NCI-H2171 (cell line): ENCODE measurements at regions not wholly inside any gene's neighbourhood (a gene's known extent, or its start where the extent isn't known, plus 50 kb on each side); places are given as distances from the start of the nearest gene placed in this dataset.

Experiments used
- DNase-seq: peaks from one replicate; lab custom pipeline; 2025; lab: John Stamatoyannopoulos, UW

DNA sequence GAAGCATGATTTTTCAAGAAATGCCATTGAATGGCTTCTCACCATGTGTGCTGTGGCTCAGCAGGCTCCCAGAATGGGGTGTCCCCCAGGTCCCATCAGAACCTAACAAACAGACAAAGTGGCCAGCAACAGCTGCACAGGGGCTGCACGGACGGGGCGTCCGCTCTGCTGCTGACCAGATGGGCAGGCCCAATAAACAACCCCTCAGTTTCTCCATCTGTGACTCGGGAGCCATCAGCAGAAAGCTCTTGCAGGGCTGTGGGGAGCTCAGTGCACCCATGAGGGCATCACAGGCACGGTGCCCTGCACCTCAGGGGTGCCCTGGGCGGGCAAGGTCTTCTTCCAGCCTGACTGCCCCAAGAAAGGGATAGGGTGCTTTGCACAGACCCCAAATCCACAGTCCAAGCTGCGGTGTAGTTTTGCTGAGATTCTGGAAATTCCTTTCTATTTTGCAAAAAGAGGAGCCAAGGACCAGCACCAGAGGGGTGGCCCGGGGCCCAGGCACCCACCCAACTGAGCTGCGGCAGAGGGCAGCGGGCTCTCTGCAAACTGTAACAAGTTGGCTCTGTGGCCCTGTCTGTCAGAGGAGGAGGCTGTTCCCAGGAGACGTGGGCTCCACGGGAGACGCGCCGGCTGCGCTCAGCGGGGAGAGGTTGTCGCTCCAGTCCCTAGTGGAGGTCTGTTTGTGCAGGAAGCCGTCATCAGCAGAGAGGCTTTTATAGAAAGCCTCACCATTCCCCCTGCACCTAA, 138.7 kb upstream of the PPP1R26 start:
- DNase-seq: no peak

DNA sequence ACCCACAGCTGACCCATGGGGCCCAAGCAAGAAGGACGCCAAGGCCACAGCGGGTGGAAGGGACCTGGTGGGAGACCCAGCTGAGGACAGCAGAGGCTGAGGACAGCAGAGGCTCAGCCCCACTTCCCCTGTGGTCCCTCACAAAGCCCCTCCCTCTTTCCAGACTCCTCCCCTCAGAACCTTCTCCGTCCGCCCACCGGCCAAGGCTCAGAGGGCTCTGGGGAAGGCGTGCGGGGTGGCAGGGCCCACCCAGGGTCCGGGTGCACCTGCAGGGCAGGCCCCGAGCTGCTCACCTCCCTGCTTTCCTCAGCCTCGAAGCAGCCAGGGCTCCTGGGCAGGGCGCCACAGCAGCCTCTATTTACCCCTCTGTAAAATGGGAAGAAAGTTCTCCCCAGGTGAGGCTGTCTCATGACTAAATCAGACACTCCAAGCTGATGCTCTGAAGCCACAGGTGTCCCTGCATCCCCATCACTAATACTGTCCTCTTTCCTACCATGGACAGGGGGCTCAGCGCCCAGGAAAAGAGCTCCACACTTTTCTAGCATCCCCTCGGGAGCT, 137.9 kb upstream of the PPP1R26 start:
- no peak for DNase-seq

DNA sequence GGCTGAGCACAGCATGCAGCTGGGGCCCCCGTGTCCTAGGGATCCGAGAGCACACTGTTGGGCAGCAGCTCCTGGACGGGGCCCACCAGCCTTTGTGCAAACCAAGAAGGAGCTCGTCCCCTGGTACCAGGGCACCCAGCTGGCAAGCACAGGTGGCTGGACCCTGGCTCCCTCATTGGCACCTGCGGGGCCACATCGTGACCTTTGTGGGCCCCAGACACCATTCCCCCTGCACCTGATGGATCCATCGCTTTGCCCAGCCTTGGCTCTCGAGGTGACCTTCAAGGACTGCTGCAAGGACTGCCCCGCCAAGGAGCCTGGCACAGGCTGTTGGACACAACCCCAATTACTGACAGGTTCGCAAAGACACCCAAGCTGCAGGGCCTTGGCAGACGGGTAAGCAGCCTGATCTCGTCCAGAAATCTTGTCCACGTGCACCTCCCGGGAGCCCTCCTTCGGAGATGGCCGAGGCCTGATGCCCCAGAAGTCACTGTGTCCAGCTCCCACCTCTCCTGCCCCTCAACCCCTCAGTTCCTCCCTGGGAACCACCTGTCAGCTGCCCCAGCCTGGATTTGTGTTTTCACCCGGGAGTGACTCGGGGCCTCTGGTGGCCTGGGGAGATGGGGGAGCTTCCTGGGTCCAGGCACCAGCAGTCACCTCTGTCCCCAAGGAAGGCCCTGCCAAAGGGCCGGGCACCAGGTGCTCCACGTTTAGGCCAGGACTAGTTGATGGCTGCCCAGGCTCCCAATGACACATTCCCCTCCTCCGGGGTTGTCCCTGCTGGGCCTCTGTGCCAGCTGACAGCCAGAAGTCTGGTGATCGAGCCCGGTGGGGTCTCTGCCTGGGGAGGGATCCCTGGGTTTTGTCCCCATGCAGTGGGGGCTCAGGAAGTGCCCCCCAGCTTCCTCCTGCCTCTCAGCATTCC, 137.1 kb upstream of the PPP1R26 start:
- DNase-seq: no peak

DNA sequence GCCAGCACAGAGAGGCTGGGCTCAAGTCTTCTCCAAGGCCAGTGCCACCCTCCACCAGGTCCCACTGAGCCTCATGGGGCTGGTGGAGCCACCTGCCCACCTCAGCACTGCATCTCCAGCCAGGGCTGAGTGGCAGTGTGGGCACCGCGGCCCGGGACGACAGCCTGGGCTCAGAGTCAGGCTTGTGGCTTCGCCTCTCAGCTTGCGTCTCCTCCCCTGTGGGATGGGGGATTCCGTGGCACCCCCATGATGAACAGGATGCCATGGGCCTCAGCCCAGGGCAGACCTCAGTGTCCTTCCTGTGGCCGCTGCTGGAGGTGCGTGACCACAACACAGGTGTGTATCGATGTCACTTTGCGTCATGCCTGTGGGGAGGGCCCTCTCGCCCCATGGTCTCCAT, 136.4 kb upstream of the PPP1R26 start:
- DNase-seq: no peak

DNA sequence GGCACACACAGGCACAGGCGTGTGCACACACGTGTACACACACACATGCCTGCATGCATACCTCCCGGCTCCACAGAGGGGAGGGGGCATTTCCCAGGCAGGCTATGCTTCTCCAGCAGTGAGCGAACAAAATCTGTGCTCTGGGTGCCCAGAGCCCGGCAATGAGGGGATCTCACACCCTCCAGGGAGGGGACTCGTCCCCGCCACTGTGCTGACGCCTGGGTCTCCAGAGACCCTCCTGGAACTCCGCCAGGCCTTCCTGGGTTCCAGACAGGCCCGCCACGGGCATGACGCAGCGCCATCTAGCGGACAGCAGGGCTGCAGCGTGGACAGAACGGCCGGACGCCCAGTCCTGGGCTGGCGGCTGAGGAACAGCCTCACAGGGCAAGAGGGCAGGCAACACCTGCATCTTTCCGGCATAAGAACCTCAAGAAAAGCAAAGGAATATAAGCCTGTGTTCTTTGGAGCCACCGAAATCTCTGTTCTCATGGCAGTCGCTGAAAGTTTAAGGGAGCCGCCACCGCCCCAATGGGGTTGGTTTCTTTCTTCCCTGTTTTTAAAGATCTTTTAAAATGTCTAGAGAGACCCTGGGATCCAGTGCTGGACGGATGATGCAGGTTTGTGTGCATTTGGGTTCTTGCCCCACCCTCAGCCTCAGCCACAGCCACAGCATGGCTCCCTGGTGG, 135.6 kb upstream of the PPP1R26 start:
- DNase-seq: peak; percentile 84

DNA sequence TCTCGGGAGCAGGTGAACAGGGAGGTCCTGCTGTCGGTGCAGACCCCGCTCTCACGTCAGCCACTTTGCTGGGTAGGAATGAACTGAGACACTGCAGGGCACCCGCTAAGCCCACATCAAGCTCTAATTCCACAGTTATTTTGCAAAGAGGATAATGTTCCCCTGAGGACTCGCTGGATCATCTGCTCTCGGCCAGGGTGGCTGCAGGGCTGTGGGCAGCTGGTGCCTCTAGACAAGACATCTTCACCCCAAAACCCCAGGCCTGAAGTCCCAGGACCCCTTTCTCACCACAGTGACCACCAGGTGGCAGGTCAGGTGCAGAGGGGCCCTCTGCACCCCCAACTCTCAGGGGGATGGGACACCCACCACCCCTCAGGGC, 135.1 kb upstream of the PPP1R26 start:
- no peak for DNase-seq

DNA sequence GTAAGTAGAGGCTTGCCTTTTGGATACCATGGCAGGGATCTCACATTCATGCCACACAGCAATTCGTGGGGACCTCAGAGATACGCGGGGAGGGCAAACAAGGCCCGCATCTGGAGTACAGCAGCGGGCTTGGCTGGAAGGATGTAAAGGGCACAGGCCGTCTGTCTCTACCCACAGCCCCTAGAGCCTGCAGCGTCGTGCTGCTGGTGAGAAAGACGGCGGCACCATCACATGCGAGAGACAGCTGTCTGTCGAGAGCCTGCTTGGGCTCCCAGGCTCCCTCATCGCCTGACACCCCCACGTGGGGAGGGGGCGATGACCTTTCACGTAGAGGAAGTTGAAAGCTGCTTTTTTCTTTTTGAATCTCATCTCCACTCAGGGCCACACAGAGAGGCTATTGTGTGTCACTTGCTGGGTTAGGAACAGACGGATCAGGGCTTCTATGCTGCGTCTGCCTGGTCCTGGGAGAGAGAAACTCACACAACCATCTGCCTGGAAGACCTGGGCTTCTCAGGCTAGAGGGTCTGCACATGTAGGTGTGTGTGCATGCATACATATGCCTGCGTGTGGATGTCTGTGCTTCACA, 134.6 kb upstream of the PPP1R26 start:
- DNase-seq: no peak

DNA sequence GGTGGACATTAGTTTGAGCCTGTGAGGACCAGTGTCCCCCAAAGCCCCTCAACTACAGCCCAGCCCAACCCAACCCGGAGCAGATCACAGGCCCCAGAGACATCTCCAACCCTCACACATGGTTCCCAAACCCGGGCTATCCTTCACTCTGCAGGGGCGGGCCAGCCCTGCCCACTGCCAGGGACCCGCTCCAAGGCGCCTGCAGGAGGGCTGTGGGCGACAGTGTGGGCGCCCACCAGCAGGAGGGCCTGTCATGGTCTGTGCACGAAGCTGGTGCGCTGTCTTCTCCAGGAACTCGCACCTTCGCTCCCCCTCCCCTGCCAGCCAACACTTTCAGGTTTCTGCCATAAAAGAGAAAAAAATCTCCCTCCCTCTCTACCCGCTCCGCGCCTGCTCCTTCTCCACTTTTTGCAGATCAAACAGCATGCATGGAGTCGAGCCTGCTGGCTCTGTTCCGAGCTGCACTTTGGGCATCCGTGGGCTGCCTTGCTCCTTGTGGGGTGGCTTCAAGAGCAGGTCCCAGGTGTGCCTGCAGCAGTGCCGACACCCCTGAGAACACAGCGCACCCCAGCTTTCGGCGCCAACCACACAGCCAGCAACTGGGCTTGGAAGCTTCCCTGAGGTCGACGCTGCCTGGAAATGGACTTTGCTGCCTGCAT, 133.7 kb upstream of the PPP1R26 start:
- DNase-seq: no peak

DNA sequence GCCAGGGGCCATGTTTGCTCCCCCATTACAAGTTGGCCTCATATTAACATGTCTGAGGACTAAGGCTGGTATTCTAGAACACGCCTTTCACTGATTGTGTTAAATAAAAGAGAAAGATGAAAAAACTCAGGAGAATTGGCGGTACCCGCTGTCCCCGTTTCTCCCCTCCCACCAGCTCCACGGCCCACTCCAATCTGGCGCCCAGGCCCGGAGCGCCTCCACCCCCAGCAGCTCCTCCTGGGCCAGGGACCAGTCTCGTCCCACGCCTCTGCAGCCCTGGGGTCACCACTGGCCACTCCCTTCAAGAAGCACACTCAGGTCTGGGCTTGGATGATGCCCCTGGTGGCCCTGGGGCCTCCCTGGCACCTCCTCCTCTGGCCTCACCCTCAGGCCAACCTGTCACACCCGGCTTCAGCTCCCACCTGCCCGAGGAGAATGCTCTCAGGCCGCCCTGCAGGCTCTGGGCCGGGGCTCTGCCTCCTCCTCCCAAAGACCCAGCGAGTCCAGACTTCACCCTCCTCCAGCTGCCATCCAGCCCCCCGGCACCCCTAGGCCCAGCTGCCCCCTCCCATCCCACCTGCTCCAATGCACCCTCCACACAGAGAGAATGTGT, 133.0 kb upstream of the PPP1R26 start:
- DNase-seq: no peak

DNA sequence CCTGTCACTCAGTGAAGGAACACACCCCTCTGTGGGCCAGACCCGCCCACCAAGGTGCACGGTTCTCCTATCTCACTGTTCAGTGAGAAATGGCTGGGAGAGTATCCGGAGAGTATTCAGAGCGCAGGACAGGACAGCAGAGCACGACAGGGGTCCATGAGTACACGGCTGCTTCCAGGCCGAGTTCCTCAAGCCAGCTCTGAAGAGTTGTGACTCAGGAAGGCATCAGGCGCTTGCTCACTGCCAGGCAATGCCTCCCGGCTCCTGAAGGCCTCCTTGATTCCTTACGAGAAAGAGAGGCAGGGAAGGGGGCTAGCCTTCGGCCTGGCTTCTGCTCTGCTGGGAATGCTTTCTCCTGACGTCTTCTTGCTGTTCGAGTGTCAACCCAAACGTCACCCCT, 132.1 kb upstream of the PPP1R26 start:
- no peak for DNase-seq

DNA sequence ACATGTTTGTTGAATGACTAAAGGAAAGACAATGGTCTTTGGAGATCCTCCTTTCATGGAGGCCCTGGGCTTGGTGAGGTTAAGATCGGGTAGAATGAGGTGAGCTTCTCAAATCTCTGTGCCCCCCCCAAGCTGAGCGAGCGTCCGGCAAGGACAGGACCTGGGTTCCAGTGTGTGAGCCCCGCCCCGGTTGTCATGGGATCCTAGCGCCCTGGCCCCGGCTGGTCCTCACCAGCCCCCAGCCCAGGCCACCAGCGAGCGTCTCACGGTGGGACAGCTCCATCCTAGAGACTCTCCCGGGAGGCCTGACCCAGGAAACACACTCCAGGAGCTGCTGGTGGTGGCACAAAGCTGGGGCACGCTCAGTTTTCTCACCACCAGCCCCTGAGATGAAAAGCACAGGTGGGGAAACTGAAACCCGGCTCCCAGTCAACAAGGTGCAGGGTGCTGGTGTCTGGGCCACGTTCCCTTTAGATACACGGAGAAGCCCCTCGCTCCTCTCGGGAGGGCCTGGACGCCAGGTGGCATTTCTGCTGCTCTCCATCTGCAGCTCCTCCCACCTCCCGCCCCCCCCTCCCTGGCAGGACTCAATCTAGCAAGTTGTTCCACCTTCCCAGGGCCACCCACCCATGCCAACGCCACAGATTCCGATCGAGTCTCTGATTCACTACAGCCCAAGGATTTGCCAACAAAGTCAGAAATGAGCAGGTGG, 131.3 kb upstream of the PPP1R26 start:
- no peak for DNase-seq

DNA sequence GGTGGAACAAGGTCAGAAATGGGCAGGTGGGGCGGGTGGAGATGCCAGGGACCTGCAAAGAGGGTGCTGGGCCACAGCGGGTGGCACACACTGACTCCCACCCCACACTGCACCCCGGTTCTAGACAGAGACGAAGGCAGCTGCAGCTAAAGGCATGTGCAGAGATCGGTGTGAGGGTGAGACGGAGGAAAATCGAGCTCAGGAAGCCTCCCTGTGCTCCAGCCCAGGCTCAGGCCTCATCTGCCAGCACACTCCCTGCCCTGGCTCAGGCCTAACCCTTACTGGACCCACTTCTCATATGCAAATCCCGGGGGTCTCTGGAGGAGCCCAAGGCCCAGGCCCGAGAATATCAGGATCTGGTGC, 130.8 kb upstream of the PPP1R26 start:
- no peak for DNase-seq

DNA sequence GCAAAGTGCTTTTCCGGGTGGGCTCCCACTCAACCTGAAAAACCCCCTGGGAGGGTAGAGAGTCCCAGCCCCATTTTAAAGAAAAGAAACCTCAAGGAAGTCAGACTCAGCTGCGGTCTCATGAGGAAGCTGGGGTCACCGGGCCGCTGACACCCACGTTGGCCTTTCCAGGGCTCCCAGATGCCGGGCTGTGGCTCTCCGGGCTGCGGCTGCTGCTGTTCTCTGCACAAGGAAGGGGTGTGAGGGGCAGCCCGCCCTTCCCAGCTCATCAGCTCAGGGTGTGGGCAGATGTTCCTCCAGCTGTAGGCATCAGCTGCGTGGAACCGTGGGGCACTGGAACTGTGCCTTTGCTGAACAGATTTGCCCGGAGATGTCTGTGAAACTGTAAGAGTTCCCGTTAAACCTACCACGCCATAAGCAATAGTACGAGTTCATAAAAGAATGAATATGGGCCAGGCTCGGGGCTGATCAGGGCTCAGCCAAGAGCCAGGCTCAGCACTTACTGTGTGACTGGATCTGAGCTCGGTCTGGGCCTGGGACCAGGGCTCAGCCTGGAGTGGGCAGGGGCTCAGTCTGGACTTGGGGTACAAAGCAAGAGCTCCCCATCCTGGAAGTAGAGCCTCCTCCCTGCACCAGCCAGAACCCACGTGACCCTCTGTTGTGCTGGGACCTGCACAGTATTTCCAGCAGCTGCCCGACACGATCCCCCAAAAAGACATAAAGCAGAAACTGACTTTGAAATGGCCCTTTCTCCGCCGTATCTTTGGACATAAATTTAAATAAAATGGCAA, 130.2 kb upstream of the PPP1R26 start:
- no peak for DNase-seq

DNA sequence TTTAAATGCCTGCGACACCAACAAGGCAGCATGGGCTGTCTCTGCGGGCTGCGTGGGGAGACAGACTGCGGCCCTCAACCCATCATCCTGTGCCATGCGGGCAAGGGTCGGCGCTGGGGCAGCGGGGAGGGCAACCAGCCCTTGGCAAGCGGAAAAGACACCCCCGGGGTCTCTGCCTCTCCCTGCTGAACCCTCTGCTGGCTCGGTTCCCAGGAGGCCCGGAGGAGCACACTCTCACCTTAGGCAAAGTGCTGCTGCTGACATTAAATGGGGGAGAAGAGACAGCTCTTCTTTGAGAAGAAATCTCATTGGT, 129.6 kb upstream of the PPP1R26 start:
- DNase-seq: peak; percentile 71

DNA sequence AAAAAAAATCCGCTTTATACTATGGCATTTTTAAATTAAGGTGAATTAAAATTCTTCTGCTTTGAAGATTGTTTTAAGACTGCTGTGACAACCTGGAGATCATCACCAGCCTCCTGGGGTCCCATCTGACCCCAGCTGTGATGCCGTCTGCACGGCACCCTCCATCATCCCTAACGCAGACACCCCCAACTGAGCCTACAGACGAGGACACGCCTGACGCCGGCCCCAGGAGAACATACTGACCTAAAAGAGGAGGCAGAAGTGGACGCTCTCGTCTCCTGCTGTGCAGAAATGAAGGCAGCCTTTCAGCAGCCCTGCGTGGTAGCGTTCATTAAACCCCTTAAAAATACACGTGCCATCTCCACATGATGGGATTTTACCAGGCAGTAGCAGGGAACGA, 125.6 kb upstream of the PPP1R26 start:
- no peak for DNase-seq

DNA sequence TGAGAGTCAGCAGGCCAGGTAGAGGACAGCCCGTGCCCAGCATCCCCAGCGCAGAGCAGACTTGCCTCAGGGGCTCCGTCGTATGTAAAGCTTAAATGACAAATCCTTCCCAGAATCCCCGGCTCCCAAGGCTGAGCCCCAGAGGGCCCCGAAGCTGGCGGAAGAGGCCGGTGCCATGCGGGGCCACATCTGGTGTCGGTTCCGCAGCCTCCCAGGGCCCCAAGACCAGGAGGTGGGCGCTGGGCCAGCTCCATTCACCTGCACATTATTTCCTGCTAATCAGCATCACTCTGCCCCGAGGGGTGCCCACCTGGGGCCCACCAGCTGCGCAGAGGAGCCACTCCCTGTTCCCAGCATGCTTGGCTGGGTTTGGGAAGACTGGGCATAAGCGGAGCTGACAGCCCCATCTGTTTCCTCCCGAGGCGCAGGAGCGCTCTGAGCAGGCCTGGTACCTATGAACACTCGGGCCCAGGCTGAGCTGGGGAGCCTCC, 124.0 kb upstream of the PPP1R26 start:
- DNase-seq: peak; percentile 100

DNA sequence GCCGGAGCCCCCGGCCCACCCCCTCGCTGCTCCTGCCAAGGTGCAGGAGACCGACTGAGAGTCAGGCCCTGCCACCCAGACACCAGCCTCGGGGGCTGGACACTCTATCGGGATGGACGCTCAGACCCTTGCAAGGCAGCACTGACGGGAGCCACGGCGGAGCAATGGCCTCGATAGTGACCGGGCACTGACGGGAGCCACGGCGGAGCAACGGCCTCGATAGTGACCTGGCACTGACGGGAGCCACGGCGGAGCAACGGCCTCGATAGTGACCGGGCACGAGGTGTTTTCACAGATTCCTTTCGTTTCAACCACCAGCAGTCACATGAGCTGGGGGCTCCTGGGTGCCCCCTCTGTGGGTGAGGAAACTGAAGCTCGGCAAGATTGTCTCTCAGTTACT, 123.6 kb upstream of the PPP1R26 start:
- no peak for DNase-seq

DNA sequence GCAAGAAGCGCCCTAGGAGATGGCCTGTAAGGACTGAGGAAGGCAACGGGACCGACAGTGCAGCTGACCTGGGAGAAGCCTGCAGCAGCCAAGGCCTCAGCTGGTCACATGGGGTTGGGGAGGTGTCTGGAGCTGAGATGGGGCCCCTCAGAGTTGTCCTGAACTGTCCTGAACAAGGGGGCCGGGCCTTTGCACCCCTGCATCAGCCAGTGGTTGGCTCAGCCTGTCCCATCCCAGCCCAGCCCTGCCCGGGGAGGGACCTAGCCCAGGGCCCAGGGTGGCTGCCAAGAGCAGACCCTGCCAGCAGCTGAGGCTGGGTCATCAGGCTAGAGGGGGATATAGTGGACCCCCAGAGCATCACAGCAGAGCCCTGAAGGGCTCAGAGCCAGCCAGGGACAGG, 122.8 kb upstream of the PPP1R26 start:
- DNase-seq: no peak

DNA sequence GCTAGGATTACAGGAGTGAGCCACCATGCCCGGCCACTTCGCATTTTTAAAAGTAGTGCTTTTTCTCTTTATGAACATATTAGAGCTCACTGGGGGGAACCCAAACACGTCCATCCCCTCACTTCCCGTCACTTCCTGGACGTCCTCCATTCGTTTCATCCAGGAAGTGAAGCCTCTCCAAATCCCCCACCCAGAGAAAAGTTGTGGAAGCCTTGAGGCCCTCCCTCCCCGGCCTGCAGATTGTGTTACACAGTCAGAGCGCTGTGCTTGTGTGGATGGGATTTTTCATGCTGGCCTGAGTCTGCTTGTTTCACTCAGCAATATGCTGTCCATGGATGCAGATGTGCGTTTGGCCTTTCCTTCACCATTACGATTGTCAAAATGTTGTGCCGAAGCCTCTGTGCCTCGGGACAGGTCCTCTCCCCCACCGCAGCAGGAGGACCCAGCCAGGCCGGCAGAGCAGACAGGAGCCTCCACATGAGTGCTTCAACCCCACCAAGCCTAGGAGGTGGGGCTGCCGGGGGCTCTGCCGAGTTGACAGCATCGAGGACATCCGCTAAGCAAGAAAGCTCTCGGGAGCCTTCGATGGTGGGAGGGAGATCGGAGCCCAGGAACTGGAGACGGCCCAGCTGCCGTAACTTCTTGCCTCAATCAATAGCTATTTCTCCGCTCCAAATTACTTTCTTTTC, 121.6 kb upstream of the PPP1R26 start:
- no peak for DNase-seq
